SK-N-SH (cell line): ENCODE measurements at regions not wholly inside any gene's neighbourhood (a gene's known extent, or its start where the extent isn't known, plus 50 kb on each side); places are given as distances from the start of the nearest gene placed in this dataset.
A peak's percentile ranks its signal among the peaks of the same experiment; 100 is the strongest.

Experiments used
- CTCF ChIA-PET: fragments of 300-600, 350-600 bp; formaldehyde crosslinking; extraction: SDS; loops from one replicate; lab custom pipeline; 2021; lab: Yijun Ruan, JAX
- POLR2A ChIA-PET: fragments of 350-600 bp; sonication (Branson Sonifier 250); formaldehyde crosslinking; extraction: SDS; loops from one replicate; lab custom pipeline; 2020; ENCODE audit warnings: antibody characterized with exemption, inconsistent platforms; lab: Yijun Ruan, JAX
- DNase-seq: peaks from one replicate; pipeline ENCODE4 v3.0.0; 2012
- H2AFZ ChIP-seq: fragments of 200-600 bp; sonication (generic); 2 replicates; pipeline ENCODE4 v1.8.1; 2016; ENCODE audit warnings: antibody characterized with exemption, mild to moderate bottlenecking, low read depth
- H3F3A ChIP-seq: fragments of 200-600 bp; sonication (generic); replicated peaks from 2 replicates; pipeline ENCODE3; 2016; ENCODE audit warnings: antibody characterized with exemption, mild to moderate bottlenecking; ENCODE audit not compliant: insufficient read depth
- H3K27ac ChIP-seq, 2 experiments: fragments of 200-500 bp in 1 of 2; fragments of 200-600 bp in 1 of 2; sonication (Bioruptor generic) in 1 of 2; sonication (generic), shearing (Covaris generic) in 1 of 2; 2 replicates each; pipeline versions ENCODE4 v1.5.1 to v1.6.1; 2014 to 2016; ENCODE audit warnings: low read depth in 2 of 2, inconsistent platforms in 1 of 2, low read length in 1 of 2, mild to moderate bottlenecking in 1 of 2, mixed read lengths in 1 of 2
- H3K27me3 ChIP-seq: fragments of 200-600 bp; sonication (generic), shearing (Covaris generic); 2 replicates; pipeline ENCODE4 v1.6.1; 2016; ENCODE audit warnings: mixed run types; ENCODE audit not compliant: insufficient read depth
- H3K36me3 ChIP-seq, 2 experiments: fragments of 200-500 bp in 1 of 2; fragments of 200-600 bp in 1 of 2; sonication (Bioruptor generic) in 1 of 2; sonication (generic) in 1 of 2; replicated peaks in 1 of 2; 2 replicates each; pipeline versions ENCODE3 to v1.5.1; 2014 to 2016; ENCODE audit warnings: low read length in 1 of 2, mild to moderate bottlenecking in 1 of 2; ENCODE audit not compliant: insufficient read depth in 2 of 2, control insufficient read depth in 1 of 2
- H3K4me1 ChIP-seq, 2 experiments: fragments of 200-500 bp in 1 of 2; fragments of 200-600 bp in 1 of 2; sonication (Bioruptor generic) in 1 of 2; sonication (generic), shearing (Covaris generic) in 1 of 2; 2 replicates each; pipeline versions ENCODE4 v1.5.1 to v1.6.1; 2014 to 2016; ENCODE audit warnings: low read depth in 1 of 2, low read length in 1 of 2, mixed run types in 1 of 2; ENCODE audit not compliant: insufficient read depth in 2 of 2, control insufficient read depth in 1 of 2
- H3K4me2 ChIP-seq: fragments of 200-600 bp; sonication (generic), shearing (Covaris generic); 2 replicates; pipeline ENCODE4 v1.6.1; 2017; ENCODE audit warnings: mixed run types
- H3K4me3 ChIP-seq, 2 experiments: fragments of 200-500 bp in 1 of 2; fragments of 200-600 bp in 1 of 2; sonication (Bioruptor generic) in 1 of 2; sonication (generic), shearing (Covaris generic) in 1 of 2; 2 replicates each; pipeline versions ENCODE4 v1.5.1 to v1.8.1; 2014 to 2016; ENCODE audit warnings: low read depth in 2 of 2, inconsistent platforms in 1 of 2, low read length in 1 of 2, mild to moderate bottlenecking in 1 of 2, mixed read lengths in 1 of 2, moderate library complexity in 1 of 2
- H3K79me2 ChIP-seq: fragments of 200-600 bp; sonication (generic); 2 replicates; pipeline ENCODE4 v1.8.1; 2017; ENCODE audit warnings: mild to moderate bottlenecking; ENCODE audit not compliant: insufficient read depth
- H3K9ac ChIP-seq: fragments of 200-600 bp; sonication (generic); 2 replicates; pipeline ENCODE4 v1.6.1; 2017; ENCODE audit warnings: mixed run types
- H3K9me2 ChIP-seq: fragments of 200-600 bp; sonication (generic); 2 replicates; pipeline ENCODE4 v1.6.1; 2017; ENCODE audit warnings: mixed run types
- H3K9me3 ChIP-seq: fragments of 200-600 bp; sonication (generic); 2 replicates; pipeline ENCODE4 v1.6.1; 2017; ENCODE audit warnings: mixed run types, mild to moderate bottlenecking, moderate library complexity
- H4K20me1 ChIP-seq: fragments of 200-600 bp; sonication (generic); 2 replicates; pipeline ENCODE4 v1.6.1; 2017; ENCODE audit warnings: mild to moderate bottlenecking, mixed run types; ENCODE audit not compliant: insufficient read depth
- FOSL2 ChIP-seq: IDR thresholded peaks from 2 replicates; pipeline ENCODE4 v1.4.0; 2012; ENCODE audit warnings: low read depth, mild to moderate bottlenecking, moderate library complexity, borderline replicate concordance
- FOXM1 ChIP-seq: IDR thresholded peaks from 2 replicates; pipeline ENCODE4 v1.4.0; 2012; ENCODE audit warnings: low read depth, mild to moderate bottlenecking
- GATA2 ChIP-seq: sonication (generic); formaldehyde crosslinking; IDR thresholded peaks from 2 replicates; pipeline ENCODE4 v1.5.0; 2020; ENCODE audit warnings: mild to moderate bottlenecking, missing genetic modification reagents
- JUND ChIP-seq: IDR thresholded peaks from 2 replicates; pipeline ENCODE4 v1.4.0; 2012
- MEF2A ChIP-seq: IDR thresholded peaks from 2 replicates; pipeline ENCODE4 v1.4.0; 2012; ENCODE audit warnings: low read depth, borderline replicate concordance
- MXI1 ChIP-seq: IDR thresholded peaks from 2 replicates; pipeline ENCODE4 v1.6.1; 2012; ENCODE audit warnings: mild to moderate bottlenecking, low read depth, low read length, improper control_type of control experiment
- NFIC ChIP-seq: IDR thresholded peaks from 2 replicates; pipeline ENCODE4 v1.4.0; 2012; ENCODE audit warnings: borderline replicate concordance
- NRF1 ChIP-seq: IDR thresholded peaks from 2 replicates; pipeline ENCODE4 v1.6.1; 2012; ENCODE audit warnings: low read depth, mild to moderate bottlenecking, low read length
- PBX3 ChIP-seq: IDR thresholded peaks from 2 replicates; pipeline ENCODE4; 2012
- POLR2AphosphoS5 ChIP-seq: IDR thresholded peaks from 2 replicates; pipeline ENCODE4 v1.6.1; 2012; ENCODE audit warnings: low read depth, low read length
- RFX5 ChIP-seq: IDR thresholded peaks from 2 replicates; pipeline ENCODE4 v1.6.1; 2012; ENCODE audit warnings: mild to moderate bottlenecking, improper control_type of control experiment, low read length
- RXRA ChIP-seq: IDR thresholded peaks from 2 replicates; pipeline ENCODE4 v1.4.0; 2012; ENCODE audit warnings: low read depth, mild to moderate bottlenecking, borderline replicate concordance
- SIN3A ChIP-seq: IDR thresholded peaks from 2 replicates; pipeline ENCODE4 v1.6.1; 2012; ENCODE audit warnings: low read depth, mild to moderate bottlenecking, low read length, moderate library complexity, borderline replicate concordance
- TEAD4 ChIP-seq: IDR thresholded peaks from 2 replicates; pipeline ENCODE4 v1.4.0; 2012; ENCODE audit warnings: mild to moderate bottlenecking, borderline replicate concordance; ENCODE audit not compliant: insufficient read depth
- YY1 ChIP-seq: IDR thresholded peaks from 2 replicates; pipeline ENCODE4 v1.4.0; 2012; ENCODE audit warnings: low read depth, mild to moderate bottlenecking
- ZBTB33 ChIP-seq: IDR thresholded peaks from 2 replicates; pipeline ENCODE4 v1.4.0; 2012; ENCODE audit warnings: low read depth, borderline replicate concordance
- WGBS: methylation state at CpG from one replicate; pipeline ENCODE4 v1.1.6; 2017; ENCODE audit warnings: low lambda C conversion rate; 5-methylcytosine and 5-hydroxymethylcytosine counted together

DNA sequence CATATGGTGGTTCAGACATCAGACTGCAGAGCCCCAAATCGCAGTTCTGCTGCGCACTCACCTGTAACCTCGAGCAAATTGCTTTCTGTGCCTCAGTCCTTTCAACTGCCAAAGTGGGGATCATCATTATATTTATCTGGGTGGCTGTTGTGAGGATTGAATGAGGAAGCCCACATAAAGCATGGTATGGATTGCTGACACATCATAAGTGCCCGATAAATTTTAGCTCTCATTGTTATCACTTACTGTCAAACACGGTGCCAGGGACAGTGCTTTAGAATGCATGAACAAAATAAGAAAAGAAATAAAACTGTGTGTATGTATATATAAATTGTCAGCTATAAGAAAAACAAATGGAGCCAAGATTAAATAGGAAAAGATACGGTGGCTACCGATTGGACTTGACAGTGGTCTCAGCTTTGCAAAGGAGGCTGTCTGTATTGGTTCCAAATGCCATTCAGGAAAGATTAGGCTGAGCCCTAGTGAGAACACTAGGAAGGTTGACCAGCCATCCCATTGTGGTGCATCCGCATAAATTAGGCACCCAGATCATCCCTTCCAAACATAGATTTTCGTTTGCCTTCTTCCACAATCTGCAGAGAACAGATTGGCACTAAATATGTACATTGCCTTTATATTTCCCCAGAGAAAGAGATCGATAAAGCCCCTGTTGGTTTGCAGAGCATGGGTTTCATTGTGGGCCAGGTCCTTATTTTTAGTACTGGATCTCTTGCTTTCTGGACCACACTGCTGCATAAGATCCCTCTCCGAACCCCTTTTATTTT, 91.8 kb upstream of the KAZN start:
- H3K9me3 ChIP-seq: no peaks in the 10 kb centered on the region; the same call in 1 of the 2 replicates
- no peaks in the 10 kb centered on the region for H3K36me3 ChIP-seq
- H3K79me2 ChIP-seq: no peaks in the 10 kb centered on the region
- no peaks in the 10 kb centered on the region for H3K27me3 ChIP-seq
- H3F3A ChIP-seq: no peaks in the 10 kb centered on the region
- H3K4me1 ChIP-seq: no peaks in the 10 kb centered on the region; a peak in 1 of 4 replicates
- no peak for TF ChIP-seq ZBTB33
- TF ChIP-seq YY1: no peak
- no peak for TF ChIP-seq FOXM1
- TF ChIP-seq NFIC: no peak
- no peak for TF ChIP-seq RFX5
- TF ChIP-seq MXI1: no peak
- no peak for TF ChIP-seq POLR2AphosphoS5
- no peak for TF ChIP-seq GATA2 (CRISPR knock-in tag)
- no peak overlapping the region for H3K4me2 ChIP-seq
- H3K9ac ChIP-seq: no peak overlapping the region
- POLR2A ChIA-PET: no interaction called here
- no peaks in the 10 kb centered on the region for H3K9me2 ChIP-seq
- no peak overlapping the region for H2AFZ ChIP-seq
- CTCF ChIA-PET: no interaction called here
- H3K27ac ChIP-seq: no peak overlapping the region
- no peak for DNase-seq
- 42% methylated on average over 11 of the region's 11 CpGs for WGBS
- H4K20me1 ChIP-seq: no peaks in the 10 kb centered on the region
- H3K4me3 ChIP-seq: no peak overlapping the region

- H3K36me3 ChIP-seq: no peaks in the 10 kb centered on the region
- H3K4me2 ChIP-seq: no peak overlapping the region
- no peaks in the 10 kb centered on the region for H3K9me2 ChIP-seq
- H3F3A ChIP-seq: no peaks in the 10 kb centered on the region
- H2AFZ ChIP-seq: no peak overlapping the region
- H3K27ac ChIP-seq: no peak overlapping the region
- H3K9me3 ChIP-seq: no peaks in the 10 kb centered on the region; the same call in 1 of the 2 replicates
- peak; percentile 10 for DNase-seq
- H3K4me1 ChIP-seq: no peaks in the 10 kb centered on the region; a peak in 1 of 4 replicates
- ChIA-PET CTCF (no interaction called here), POLR2A (no interaction called here)
- H3K4me3 ChIP-seq: no peak overlapping the region
- no peak overlapping the region for H3K9ac ChIP-seq
- H4K20me1 ChIP-seq: no peaks in the 10 kb centered on the region
- H3K27me3 ChIP-seq: no peaks in the 10 kb centered on the region
- TF ChIP-seq SIN3A (no peak), RXRA (no peak), MEF2A (no peak), ZBTB33 (no peak), NRF1 (no peak), JUND (no peak), PBX3 (no peak), FOSL2 (no peak), TEAD4 (no peak), GATA2 (CRISPR knock-in tag) (no peak), FOXM1 (no peak)
- whole genome bisulfite sequencing: 23% methylated on average over 5 of the region's 5 CpGs
- no peaks in the 10 kb centered on the region for H3K79me2 ChIP-seq
Observed at GRCh38 chr1:14507262-14507661, 91.2 kb upstream of the KAZN start.
